ENCODE measurements at regions not wholly inside any gene's neighbourhood (a gene's known extent, or its start where the extent isn't known, plus 50 kb on each side); places are given as distances from the start of the nearest gene placed in this dataset.

DNA sequence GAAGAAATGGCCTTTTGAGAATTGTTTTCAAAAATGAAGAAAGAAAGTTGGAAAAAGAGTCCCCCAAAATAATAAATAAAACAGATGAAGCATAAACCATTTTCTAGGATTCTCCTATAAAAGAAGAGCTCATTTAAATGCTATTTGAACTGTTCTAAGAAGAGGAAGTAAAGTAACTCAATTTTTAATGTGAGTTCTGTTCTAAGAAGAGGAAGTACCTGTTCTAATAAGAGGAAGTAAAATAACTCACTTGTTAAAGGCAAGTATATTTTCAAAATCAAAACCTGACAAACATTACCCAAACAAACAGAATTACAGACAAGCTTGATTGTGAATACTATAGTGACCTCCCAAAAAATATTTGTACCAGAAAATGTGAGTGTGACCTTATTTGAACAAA lies 1326.3 kb downstream of the C4orf33 start:
- Histone ChIP-seq H3K9me3 (no peaks in the 10 kb centered on the region), H3K4me1 (no peaks in the 10 kb centered on the region), H3K4me3 (no peak overlapping the region), H3K27ac (no peak overlapping the region), H3K27me3 (no peaks in the 10 kb centered on the region), H3K36me3 (no peaks in the 10 kb centered on the region)
- intact Hi-C loops (cut with DNase I) = no loop called here
- DNase-seq (ENCODE audit: extremely low spot score in 2 of 2) = no peak
- TF ChIP-seq POLR2A (IDR thresholded peaks at IDR 0.05) (no peak), POLR2AphosphoS5 (IDR thresholded peaks at IDR 0.05; ENCODE audit: insufficient read depth in 1 of 2, low read depth in 1 of 2) (no peak)
- TF ChIP-seq, protein P1, sequence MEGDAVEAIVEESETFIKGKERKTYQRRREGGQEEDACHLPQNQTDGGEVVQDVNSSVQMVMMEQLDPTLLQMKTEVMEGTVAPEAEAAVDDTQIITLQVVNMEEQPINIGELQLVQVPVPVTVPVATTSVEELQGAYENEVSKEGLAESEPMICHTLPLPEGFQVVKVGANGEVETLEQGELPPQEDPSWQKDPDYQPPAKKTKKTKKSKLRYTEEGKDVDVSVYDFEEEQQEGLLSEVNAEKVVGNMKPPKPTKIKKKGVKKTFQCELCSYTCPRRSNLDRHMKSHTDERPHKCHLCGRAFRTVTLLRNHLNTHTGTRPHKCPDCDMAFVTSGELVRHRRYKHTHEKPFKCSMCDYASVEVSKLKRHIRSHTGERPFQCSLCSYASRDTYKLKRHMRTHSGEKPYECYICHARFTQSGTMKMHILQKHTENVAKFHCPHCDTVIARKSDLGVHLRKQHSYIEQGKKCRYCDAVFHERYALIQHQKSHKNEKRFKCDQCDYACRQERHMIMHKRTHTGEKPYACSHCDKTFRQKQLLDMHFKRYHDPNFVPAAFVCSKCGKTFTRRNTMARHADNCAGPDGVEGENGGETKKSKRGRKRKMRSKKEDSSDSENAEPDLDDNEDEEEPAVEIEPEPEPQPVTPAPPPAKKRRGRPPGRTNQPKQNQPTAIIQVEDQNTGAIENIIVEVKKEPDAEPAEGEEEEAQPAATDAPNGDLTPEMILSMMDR (IDR thresholded peaks at IDR 0.05) = no peak

GRCh38 chr4:130424211-130424610 lies 1328.3 kb downstream of the C4orf33 start:
- no peak for TF ChIP-seq POLR2A (IDR thresholded peaks at IDR 0.05)
- TF ChIP-seq POLR2AphosphoS5 (IDR thresholded peaks at IDR 0.05; ENCODE audit: insufficient read depth in 1 of 2, low read depth in 1 of 2) = no peak
- TF ChIP-seq, protein P1 (IDR thresholded peaks at IDR 0.05) = no peak
- intact Hi-C loops (cut with DNase I) = no loop called here

DNA sequence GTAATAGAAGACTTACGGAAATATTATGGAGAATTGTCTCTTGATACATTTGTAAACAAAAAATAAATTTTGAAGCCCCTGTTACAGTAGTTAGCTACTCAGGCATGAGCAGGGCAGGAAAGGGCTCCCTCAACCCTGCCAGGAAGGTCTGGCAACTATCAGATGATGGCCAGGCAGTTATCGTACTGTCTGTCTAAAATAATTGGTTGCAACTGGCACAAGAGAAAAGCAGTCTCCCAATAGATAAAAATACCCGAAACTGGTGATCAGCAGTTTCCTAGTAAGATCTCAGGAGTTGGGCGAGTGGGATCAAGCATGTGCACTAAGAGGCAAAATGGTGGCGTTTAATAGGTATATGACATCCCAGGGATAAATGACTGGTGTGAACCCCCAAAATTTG lies 1336.3 kb downstream of the C4orf33 start:
- DNase-seq (ENCODE audit: extremely low spot score in 2 of 2) = no peak
- H3K36me3 ChIP-seq = no peaks in the 10 kb centered on the region
- H3K4me3 ChIP-seq = no peak overlapping the region
- intact Hi-C loops (cut with DNase I) = no loop called here
- H3K9me3 ChIP-seq = no peaks in the 10 kb centered on the region
- no peaks in the 10 kb centered on the region for H3K4me1 ChIP-seq
- TF ChIP-seq, protein P1 (IDR thresholded peaks at IDR 0.05) = no peak
- TF ChIP-seq POLR2AphosphoS5 (IDR thresholded peaks at IDR 0.05; ENCODE audit: insufficient read depth in 1 of 2, low read depth in 1 of 2) = no peak
- TF ChIP-seq POLR2A (IDR thresholded peaks at IDR 0.05) = no peak
- H3K27ac ChIP-seq = no peak overlapping the region
- no peaks in the 10 kb centered on the region for H3K27me3 ChIP-seq

More at GRCh38 chr4:130424211-130424610, 1328.3 kb downstream of the C4orf33 start:
- Histone ChIP-seq H3K27me3 (no peaks in the 10 kb centered on the region), H3K4me1 (no peaks in the 10 kb centered on the region), H3K9me3 (no peaks in the 10 kb centered on the region), H3K4me3 (no peak overlapping the region), H3K36me3 (no peaks in the 10 kb centered on the region), H3K27ac (no peak overlapping the region)
- DNase-seq (ENCODE audit: extremely low spot score in 2 of 2) = no peak

DNA sequence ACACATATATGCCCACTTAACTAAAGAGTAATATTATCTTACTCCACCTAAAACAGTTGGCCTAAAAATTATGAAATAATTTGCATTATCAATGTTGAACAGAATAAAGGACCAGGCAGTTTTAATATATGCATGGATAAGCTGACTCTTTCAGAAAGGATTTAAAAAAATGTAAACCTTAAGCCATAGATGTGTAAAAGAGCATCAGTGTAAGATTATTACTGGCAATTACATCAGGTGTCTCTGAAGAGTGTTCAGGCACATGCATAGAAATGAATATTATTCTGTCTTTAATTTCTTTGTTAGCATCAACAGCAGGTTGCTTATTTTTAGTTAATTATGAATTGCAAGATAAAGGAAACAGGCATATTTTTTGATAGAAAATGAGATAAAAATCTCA lies 1353.8 kb downstream of the C4orf33 start:
- Histone ChIP-seq H3K4me3 (no peak overlapping the region), H3K36me3 (no peaks in the 10 kb centered on the region), H3K4me1 (no peaks in the 10 kb centered on the region), H3K27ac (no peak overlapping the region), H3K9me3 (no peaks in the 10 kb centered on the region), H3K27me3 (no peaks in the 10 kb centered on the region)
- no peak for DNase-seq (ENCODE audit: extremely low spot score in 2 of 2)
- TF ChIP-seq, protein P1 (IDR thresholded peaks at IDR 0.05) = no peak
- TF ChIP-seq POLR2A (IDR thresholded peaks at IDR 0.05) (no peak), POLR2AphosphoS5 (IDR thresholded peaks at IDR 0.05; ENCODE audit: insufficient read depth in 1 of 2, low read depth in 1 of 2) (no peak)
- intact Hi-C loops (cut with DNase I) = no loop called here

GRCh38 chr4:130468340-130468739 lies 1372.4 kb downstream of the C4orf33 start:
- no peaks in the 10 kb centered on the region for H3K4me1 ChIP-seq
- TF ChIP-seq POLR2AphosphoS5 (IDR thresholded peaks at IDR 0.05; ENCODE audit: insufficient read depth in 1 of 2, low read depth in 1 of 2) (no peak), POLR2A (IDR thresholded peaks at IDR 0.05) (no peak)
- TF ChIP-seq, protein P1 (IDR thresholded peaks at IDR 0.05) = no peak
- no peak for DNase-seq (ENCODE audit: extremely low spot score in 2 of 2)
- no peak overlapping the region for H3K4me3 ChIP-seq
- H3K27ac ChIP-seq = no peak overlapping the region
- H3K9me3 ChIP-seq = no peaks in the 10 kb centered on the region
- intact Hi-C loops (cut with DNase I) = no loop called here
- H3K27me3 ChIP-seq = no peaks in the 10 kb centered on the region
- no peaks in the 10 kb centered on the region for H3K36me3 ChIP-seq

Data from vagina (tissue), 2 donors.